ENCODE measurements at regions not wholly inside any gene's neighbourhood (a gene's known extent, or its start where the extent isn't known, plus 50 kb on each side); places are given as distances from the start of the nearest gene placed in this dataset.

- no peaks in the 10 kb centered on the region for H3K9me3 ChIP-seq (ENCODE audit: control insufficient read depth, insufficient read depth, low read depth, low read length)
- no peak overlapping the region for H3K4me3 ChIP-seq (ENCODE audit: low read depth, low read length)
- CTCF ChIA-PET, result no interaction called here
- no peak overlapping the region for H3K27ac ChIP-seq (ENCODE audit: extremely low read depth, low read depth, low read length)
- no peaks in the 10 kb centered on the region for H3K4me1 ChIP-seq (ENCODE audit: control insufficient read depth, insufficient read depth, low read length)
- POLR2A ChIA-PET, result no interaction called here
- no peak for TF ChIP-seq ZNF16 (tag by site-specific recombination; IDR thresholded peaks at IDR 0.05; ENCODE audit: low read depth)
- TF ChIP-seq ZNF248 (tag by site-specific recombination; IDR thresholded peaks at IDR 0.05), result no peak
- TF ChIP-seq ZNF266 (tag by site-specific recombination; IDR thresholded peaks at IDR 0.05; ENCODE audit: low read depth), result no peak
- no peak for TF ChIP-seq PRDM2 (tag by site-specific recombination; IDR thresholded peaks at IDR 0.05; ENCODE audit: borderline replicate concordance)
- TF ChIP-seq ZNF449 (tag by site-specific recombination; IDR thresholded peaks at IDR 0.05), result no peak
- no peak for TF ChIP-seq ZNF580 (tag by site-specific recombination; IDR thresholded peaks at IDR 0.05)
- no peak for TF ChIP-seq TCF7L2 (IDR thresholded peaks at IDR 0.05; ENCODE audit: borderline replicate concordance, low read depth, low read length)
- no peak for TF ChIP-seq ZSCAN30 (tag by site-specific recombination; IDR thresholded peaks at IDR 0.05)
- no peaks in the 10 kb centered on the region for H3K36me3 ChIP-seq (ENCODE audit: control insufficient read depth in 2 of 2, insufficient read depth in 1 of 2, low read length in 2 of 2)
Observed at GRCh38 chr4:116726523-116726922, 358.9 kb downstream of the TRAM1L1 start.

- H3K9me3 ChIP-seq (ENCODE audit: control insufficient read depth, insufficient read depth, low read depth, low read length), result no peaks in the 10 kb centered on the region
- ChIA-PET POLR2A (no interaction called here), CTCF (no interaction called here)
- no peaks in the 10 kb centered on the region for H3K36me3 ChIP-seq (ENCODE audit: control insufficient read depth in 2 of 2, insufficient read depth in 1 of 2, low read length in 2 of 2)
- no peak overlapping the region for H3K4me3 ChIP-seq (ENCODE audit: low read depth, low read length)
- H3K4me1 ChIP-seq (ENCODE audit: control insufficient read depth, insufficient read depth, low read length), result no peaks in the 10 kb centered on the region
- no peak overlapping the region for H3K27ac ChIP-seq (ENCODE audit: extremely low read depth, low read depth, low read length)
- TF ChIP-seq ZNF239 (tag by site-specific recombination; IDR thresholded peaks at IDR 0.05), result no peak
- TF ChIP-seq ZNF350 (tag by site-specific recombination; IDR thresholded peaks at IDR 0.05), result no peak
- no peak for TF ChIP-seq INSM2 (tag by site-specific recombination; IDR thresholded peaks at IDR 0.05)
- TF ChIP-seq ZNF146 (tag by site-specific recombination; IDR thresholded peaks at IDR 0.05), result no peak
- no peak for TF ChIP-seq HOXA7 (CRISPR knock-in tag; IDR thresholded peaks at IDR 0.05; ENCODE audit: borderline replicate concordance)
- TF ChIP-seq ZNF600 (tag by site-specific recombination; IDR thresholded peaks at IDR 0.05), result no peak
- TF ChIP-seq, protein P1, sequence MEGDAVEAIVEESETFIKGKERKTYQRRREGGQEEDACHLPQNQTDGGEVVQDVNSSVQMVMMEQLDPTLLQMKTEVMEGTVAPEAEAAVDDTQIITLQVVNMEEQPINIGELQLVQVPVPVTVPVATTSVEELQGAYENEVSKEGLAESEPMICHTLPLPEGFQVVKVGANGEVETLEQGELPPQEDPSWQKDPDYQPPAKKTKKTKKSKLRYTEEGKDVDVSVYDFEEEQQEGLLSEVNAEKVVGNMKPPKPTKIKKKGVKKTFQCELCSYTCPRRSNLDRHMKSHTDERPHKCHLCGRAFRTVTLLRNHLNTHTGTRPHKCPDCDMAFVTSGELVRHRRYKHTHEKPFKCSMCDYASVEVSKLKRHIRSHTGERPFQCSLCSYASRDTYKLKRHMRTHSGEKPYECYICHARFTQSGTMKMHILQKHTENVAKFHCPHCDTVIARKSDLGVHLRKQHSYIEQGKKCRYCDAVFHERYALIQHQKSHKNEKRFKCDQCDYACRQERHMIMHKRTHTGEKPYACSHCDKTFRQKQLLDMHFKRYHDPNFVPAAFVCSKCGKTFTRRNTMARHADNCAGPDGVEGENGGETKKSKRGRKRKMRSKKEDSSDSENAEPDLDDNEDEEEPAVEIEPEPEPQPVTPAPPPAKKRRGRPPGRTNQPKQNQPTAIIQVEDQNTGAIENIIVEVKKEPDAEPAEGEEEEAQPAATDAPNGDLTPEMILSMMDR (tag by site-specific recombination; IDR thresholded peaks at IDR 0.05), result no peak
- TF ChIP-seq, protein P2, sequence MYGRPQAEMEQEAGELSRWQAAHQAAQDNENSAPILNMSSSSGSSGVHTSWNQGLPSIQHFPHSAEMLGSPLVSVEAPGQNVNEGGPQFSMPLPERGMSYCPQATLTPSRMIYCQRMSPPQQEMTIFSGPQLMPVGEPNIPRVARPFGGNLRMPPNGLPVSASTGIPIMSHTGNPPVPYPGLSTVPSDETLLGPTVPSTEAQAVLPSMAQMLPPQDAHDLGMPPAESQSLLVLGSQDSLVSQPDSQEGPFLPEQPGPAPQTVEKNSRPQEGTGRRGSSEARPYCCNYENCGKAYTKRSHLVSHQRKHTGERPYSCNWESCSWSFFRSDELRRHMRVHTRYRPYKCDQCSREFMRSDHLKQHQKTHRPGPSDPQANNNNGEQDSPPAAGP (tag by site-specific recombination; IDR thresholded peaks at IDR 0.05), result no peak
- TF ChIP-seq ZFHX2 (tag by site-specific recombination; conservative IDR thresholded peaks at IDR 0.05), result no peak
- no peak for TF ChIP-seq ZBTB21 (tag by site-specific recombination; IDR thresholded peaks at IDR 0.05)
- TF ChIP-seq ZIC2 (tag by site-specific recombination; IDR thresholded peaks at IDR 0.05), result no peak
- no peak for TF ChIP-seq ZNF266 (tag by site-specific recombination; IDR thresholded peaks at IDR 0.05; ENCODE audit: low read depth)
- no peak for TF ChIP-seq ZNF658 (tag by site-specific recombination; IDR thresholded peaks at IDR 0.05)
- no peak for TF ChIP-seq MEIS1 (CRISPR knock-in tag; IDR thresholded peaks at IDR 0.05; ENCODE audit: borderline replicate concordance)
Observed at GRCh38 chr4:116724249-116724648, 361.1 kb downstream of the TRAM1L1 start.
